BJ (cell line): ENCODE measurements at regions not wholly inside any gene's neighbourhood (a gene's known extent, or its start where the extent isn't known, plus 50 kb on each side); places are given as distances from the start of the nearest gene placed in this dataset.

Experiments
- CTCF ChIA-PET: fragments of 350-600 bp; formaldehyde crosslinking; extraction: SDS; loops from one replicate; lab custom pipeline; 2021; ENCODE audit warnings: antibody characterized with exemption, inconsistent platforms; lab: Yijun Ruan, JAX
- POLR2A ChIA-PET: fragments of 300-600 bp; sonication (Branson Sonifier 250); formaldehyde crosslinking; extraction: SDS; loops from one replicate; lab custom pipeline; 2021; ENCODE audit warnings: antibody characterized with exemption; lab: Charles Lee
- DNase-seq: peaks from one replicate; pipeline ENCODE4 v3.0.0-alpha.2; 2011; ENCODE audit warnings: low read depth
- H3K27me3 ChIP-seq: 2 replicates; pipeline ENCODE4 v1.6.0; 2011; ENCODE audit warnings: low read length; ENCODE audit not compliant: control insufficient read depth, insufficient read depth
- H3K36me3 ChIP-seq: 2 replicates; pipeline ENCODE4 v1.5.1; 2011; ENCODE audit warnings: low read length; ENCODE audit not compliant: control insufficient read depth, insufficient read depth
- H3K4me3 ChIP-seq: 2 replicates; pipeline ENCODE4 v1.5.1; 2011; ENCODE audit warnings: low read depth, mild to moderate bottlenecking, control low read depth, low read length
- CTCF ChIP-seq: IDR thresholded peaks from 2 replicates; pipeline ENCODE4 v1.5.1; 2011; ENCODE audit warnings: low read depth, mild to moderate bottlenecking, control low read depth, inconsistent platforms, low read length, moderate library complexity; ENCODE audit not compliant: insufficient read depth

GRCh38 chr13:31504918-31505317 is 234.4 kb upstream of the RXFP2 start:
- H3K36me3 ChIP-seq = no peaks in the 10 kb centered on the region
- H3K27me3 ChIP-seq = no peaks in the 10 kb centered on the region; the same call in 1 of the 2 replicates
- no peak for DNase-seq
- no peak overlapping the region for H3K4me3 ChIP-seq
- POLR2A ChIA-PET = no interaction called here
- no peak for TF ChIP-seq CTCF
- CTCF ChIA-PET = no interaction called here

GRCh38 chr13:31512331-31512730 is 227.0 kb upstream of the RXFP2 start:
- no peak for TF ChIP-seq CTCF
- Histone ChIP-seq H3K36me3 (no peaks in the 10 kb centered on the region), H3K27me3 (no peaks in the 10 kb centered on the region), H3K4me3 (no peak overlapping the region)
- ChIA-PET CTCF (interaction anchor here (1.0 to 1.2 kb wide), 2 partner anchors 26 to 87 kb away, joined by 3 read pairs; no protein-coding TSS in a partner anchor), POLR2A (no interaction called here)
- DNase-seq = no peak

GRCh38 chr13:31514932-31515331 is 224.4 kb upstream of the RXFP2 start:
- Histone ChIP-seq H3K4me3 (no peak overlapping the region), H3K36me3 (no peaks in the 10 kb centered on the region), H3K27me3 (no peaks in the 10 kb centered on the region; the same call in 1 of the 2 replicates)
- ChIA-PET POLR2A (no interaction called here), CTCF (interaction anchor here (1.1 kb wide), 1 partner anchor 23 kb away, joined by 4 read pairs; no protein-coding TSS in a partner anchor)
- no peak for TF ChIP-seq CTCF
- no peak for DNase-seq

GRCh38 chr13:31515427-31515826 is 223.9 kb upstream of the RXFP2 start:
- Histone ChIP-seq H3K36me3 (no peaks in the 10 kb centered on the region), H3K4me3 (no peak overlapping the region), H3K27me3 (no peaks in the 10 kb centered on the region; the same call in 1 of the 2 replicates)
- ChIA-PET CTCF (no interaction called here), POLR2A (no interaction called here)
- TF ChIP-seq CTCF = no peak
- DNase-seq = no peak

- CTCF ChIA-PET = interaction anchor here (1.0 to 2.2 kb wide), 3 partner anchors 9 to 36 kb away, joined by 3 to 12 read pairs (median 8); no protein-coding TSS in a partner anchor
- POLR2A ChIA-PET = interaction anchor here (0.7 kb wide), 1 partner anchor 215 kb away, joined by 4 read pairs; no protein-coding TSS in a partner anchor
- no peaks in the 10 kb centered on the region; the same call in 1 of the 2 replicates for H3K27me3 ChIP-seq
- no peak overlapping the region for H3K4me3 ChIP-seq
- TF ChIP-seq CTCF = no peak
- H3K36me3 ChIP-seq = no peaks in the 10 kb centered on the region
- DNase-seq = no peak
Observed at GRCh38 chr13:31517599-31517998, 221.7 kb upstream of the RXFP2 start.
